Sigmoid colon (tissue), 4 donors: ENCODE measurements at regions not wholly inside any gene's neighbourhood (a gene's known extent, or its start where the extent isn't known, plus 50 kb on each side); places are given as distances from the start of the nearest gene placed in this dataset.

Experiments
- CTCF ChIP-seq, 4 experiments: fragments of 450-650 bp in 3 of 4; fragments of 200-600 bp in 1 of 4; IDR thresholded peaks; one replicate each; pipeline ENCODE4 v1.5.1; 2016 to 2019; ENCODE audit warnings: antibody characterized with exemption in 4 of 4, mild to moderate bottlenecking in 3 of 4, moderate library complexity in 2 of 4
- EP300 ChIP-seq, 4 donors: sonication (generic); formaldehyde crosslinking; IDR thresholded peaks; one replicate each; pipeline ENCODE4 v1.6.1; 2017; ENCODE audit warnings: antibody characterized with exemption in 4 of 4
- POLR2A ChIP-seq, 2 donors: fragments of 450-650 bp; IDR thresholded peaks; one replicate each; pipeline ENCODE4 v1.6.1; 2016; ENCODE audit warnings: antibody characterized with exemption in 2 of 2, mild to moderate bottlenecking in 2 of 2, moderate library complexity in 2 of 2

- no peak for TF ChIP-seq CTCF (IDR thresholded peaks at IDR 0.05)
- TF ChIP-seq POLR2A (IDR thresholded peaks at IDR 0.05), result no peak
- TF ChIP-seq EP300 (IDR thresholded peaks at IDR 0.05), result no peak
Measured at GRCh38 chr10:131725581-131726069, 175.2 kb upstream of the PPP2R2D start.
